Natural killer cell (primary cell): ENCODE measurements at regions not wholly inside any gene's neighbourhood (a gene's known extent, or its start where the extent isn't known, plus 50 kb on each side); places are given as distances from the start of the nearest gene placed in this dataset.
"Not testable (repeated sequence)": the region's sequence is repeated elsewhere in the genome, so short reads cannot be mapped to it uniquely, and the experiment has no call there.

Experiments
- ATAC-seq, 3 donors: fragments of 150-1000 bp in 2 of 3; fragments of 200-7000 bp in 1 of 3; cut with Tn5 transposase; 1 replicate in 1 of 3; 2 replicates in 2 of 3; pipeline ENCODE4 v1.10.0; 2021; ENCODE audit warnings: mild to moderate bottlenecking in 2 of 3, moderate library complexity in 2 of 3
- DNase-seq, 2 donors: peaks; one replicate each; pipeline versions ENCODE4 v3.0.0 to v3.0.0-alpha.2; 2013 to 2021; ENCODE audit warnings: mixed read lengths in 1 of 2
- H3K27ac ChIP-seq: one replicate; pipeline ENCODE4 v1.5.1; 2013; ENCODE audit warnings: mild to moderate bottlenecking, low read length
- H3K27me3 ChIP-seq: one replicate; pipeline ENCODE4 v1.6.1; 2013; ENCODE audit warnings: low read length; ENCODE audit not compliant: control insufficient read depth, insufficient read depth
- H3K36me3 ChIP-seq: one replicate; pipeline ENCODE4 v1.6.1; 2013; ENCODE audit warnings: low read length; ENCODE audit not compliant: control insufficient read depth, insufficient read depth
- H3K4me1 ChIP-seq: one replicate; pipeline ENCODE4 v1.6.1; 2013; ENCODE audit warnings: low read length; ENCODE audit not compliant: control insufficient read depth, insufficient read depth
- H3K4me3 ChIP-seq: one replicate; pipeline ENCODE4 v1.5.1; 2013; ENCODE audit warnings: low read length
- H3K9me3 ChIP-seq: one replicate; pipeline ENCODE4 v1.6.1; 2013; ENCODE audit warnings: low read length; ENCODE audit not compliant: control insufficient read depth, insufficient read depth
- H3K27ac Mint-ChIP-seq, 2 donors: one replicate each; pipeline ENCODE4 v1.8.0; 2022; ENCODE audit warnings: mild to moderate bottlenecking in 2 of 2, mixed read lengths in 2 of 2, moderate library complexity in 1 of 2
- H3K27me3 Mint-ChIP-seq, 2 donors: one replicate each; pipeline ENCODE4 v1.8.0; 2022; ENCODE audit warnings: low read depth in 2 of 2, mixed read lengths in 2 of 2
- H3K36me3 Mint-ChIP-seq: one replicate; pipeline ENCODE4 v1.8.0; 2022; ENCODE audit warnings: mixed read lengths
- H3K4me1 Mint-ChIP-seq, 2 donors: one replicate each; pipeline ENCODE4 v1.8.0; 2022; ENCODE audit warnings: mixed read lengths in 2 of 2
- H3K4me3 Mint-ChIP-seq: one replicate; pipeline ENCODE4 v1.8.0; 2022; ENCODE audit warnings: mild to moderate bottlenecking, moderate library complexity, mixed read lengths
- H3K9me3 Mint-ChIP-seq, 2 donors: one replicate each; pipeline ENCODE4 v1.8.0; 2022; ENCODE audit warnings: mixed read lengths in 2 of 2
- CTCF ChIP-seq: fragments of 200-600 bp; IDR thresholded peaks from one replicate; pipeline ENCODE4 v1.8.0; 2022; ENCODE audit warnings: antibody characterized with exemption
- WGBS: methylation state at CpG from one replicate; pipeline ENCODE4 v1.1.7; 2013; ENCODE audit warnings: missing lambda C conversion rate; ENCODE audit not compliant: insufficient coverage; 5-methylcytosine and 5-hydroxymethylcytosine counted together
- intact Hi-C: fragments of 100-400 bp; cut with micrococcal nuclease; formaldehyde crosslinking; loops from one replicate; pipeline ENCODE4 v1.14.2; 2022

DNA sequence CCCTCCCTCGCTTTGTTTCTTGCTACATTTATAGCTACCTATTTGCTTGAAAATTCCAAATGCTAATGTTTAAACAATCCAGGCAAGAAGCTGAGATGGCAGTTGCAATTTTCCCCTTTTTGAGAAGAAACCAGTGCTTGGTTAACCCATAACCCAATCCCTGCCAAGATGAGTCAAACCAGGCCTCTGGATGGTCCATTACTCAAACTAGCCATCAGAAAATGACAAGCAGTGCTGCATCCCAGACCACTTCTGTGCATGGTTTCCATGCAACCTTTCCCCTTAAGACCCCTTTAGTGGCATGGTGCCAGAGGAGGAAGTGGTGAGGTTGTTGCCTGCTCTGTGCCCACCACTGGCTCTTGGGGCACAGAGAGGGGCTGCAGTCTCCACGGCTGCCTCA is 131.2 kb upstream of the RMP24 start:
- Mint-ChIP-seq H3K9me3 (no peaks in the 10 kb centered on the region), H3K4me1 (no peaks in the 10 kb centered on the region), H3K27me3 (peaks cover 12 to 14% of the 10 kb centered on the region in 2 donors), H3K4me3 (no peak overlapping the region), H3K27ac (no peak overlapping the region), H3K36me3 (no peaks in the 10 kb centered on the region)
- no peak for DNase-seq
- no peaks in the 10 kb centered on the region for H3K4me1 ChIP-seq
- ATAC-seq = no peak
- intact Hi-C loops = no loop called here
- no peak overlapping the region for H3K4me3 ChIP-seq
- H3K9me3 ChIP-seq = no peaks in the 10 kb centered on the region
- 55% methylated on average over 2 of the region's 2 CpGs for WGBS
- no peaks in the 10 kb centered on the region for H3K27me3 ChIP-seq
- no peak overlapping the region for H3K27ac ChIP-seq
- no peaks in the 10 kb centered on the region for H3K36me3 ChIP-seq
- TF ChIP-seq CTCF = no peak

DNA sequence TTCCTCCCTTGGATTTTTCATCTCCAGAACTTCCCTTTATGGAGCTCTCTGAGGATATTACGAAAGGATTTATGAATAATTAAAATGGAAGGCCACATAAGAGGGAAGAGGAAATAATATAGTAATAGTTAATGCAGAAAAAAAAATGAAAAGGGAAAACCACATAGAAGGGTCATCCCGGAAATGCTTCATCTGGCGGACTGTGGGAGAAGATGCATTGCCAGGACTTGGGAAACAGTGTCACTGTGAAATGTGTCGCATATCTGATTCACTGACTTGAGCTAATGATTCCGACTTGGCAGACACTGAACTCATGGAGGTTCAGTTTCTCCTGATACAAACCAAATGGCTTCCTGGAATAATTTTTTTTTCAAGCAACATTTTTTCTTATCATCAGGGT is 129.9 kb upstream of the RMP24 start:
- Histone ChIP-seq H3K9me3 (no peaks in the 10 kb centered on the region), H3K4me1 (no peaks in the 10 kb centered on the region), H3K27me3 (no peaks in the 10 kb centered on the region), H3K4me3 (no peak overlapping the region), H3K36me3 (no peaks in the 10 kb centered on the region), H3K27ac (no peak overlapping the region)
- no peak overlapping the region for H3K27ac Mint-ChIP-seq
- no peaks in the 10 kb centered on the region for H3K36me3 Mint-ChIP-seq
- intact Hi-C loops = no loop called here
- TF ChIP-seq CTCF = no peak
- no peaks in the 10 kb centered on the region for H3K4me1 Mint-ChIP-seq
- DNase-seq = no peak
- 84% methylated on average over 5 of the region's 5 CpGs for WGBS
- ATAC-seq = no peak
- H3K9me3 Mint-ChIP-seq = no peaks in the 10 kb centered on the region
- peaks cover 12% of the 10 kb centered on the region in 2 donors for H3K27me3 Mint-ChIP-seq
- H3K4me3 Mint-ChIP-seq = no peak overlapping the region

DNA sequence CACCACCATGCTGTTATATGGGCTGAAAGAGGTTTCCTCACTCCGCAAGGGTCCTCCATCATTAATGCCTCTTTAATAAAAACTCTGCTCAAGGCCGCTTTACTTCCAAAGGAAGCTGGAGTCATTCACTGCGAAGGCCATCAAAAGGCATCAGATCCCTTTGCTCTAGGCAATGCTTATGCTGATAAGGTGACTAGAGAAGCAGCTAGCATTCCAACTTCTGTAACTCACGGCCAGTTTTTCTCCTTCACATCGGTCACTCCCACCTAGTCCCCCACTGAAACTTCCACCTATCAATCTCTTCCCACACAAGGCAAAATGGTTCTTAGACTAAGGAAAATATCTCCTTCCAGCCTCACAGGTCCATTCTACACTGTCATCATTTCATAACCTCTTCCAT is 124.2 kb upstream of the RMP24 start:
- DNase-seq, H3K36me3 ChIP-seq, H3K4me3 ChIP-seq, H3K27me3 ChIP-seq, intact Hi-C loops, H3K27ac ChIP-seq, H3K9me3 ChIP-seq, H3K27ac Mint-ChIP-seq, H3K9me3 Mint-ChIP-seq, ATAC-seq, H3K36me3 Mint-ChIP-seq, H3K4me1 ChIP-seq, H3K4me1 Mint-ChIP-seq, H3K4me3 Mint-ChIP-seq: not testable (repeated sequence)
- H3K27me3 Mint-ChIP-seq = peaks cover 6 to 15% of the 10 kb centered on the region in 2 donors
- 73% methylated on average over 5 of the region's 5 CpGs for WGBS

GRCh38 chr18:35849241-35849640 is 123.2 kb upstream of the RMP24 start:
- WGBS = 88% methylated on average over 2 of the region's 2 CpGs
- peaks cover 9 to 14% of the 10 kb centered on the region in 2 donors for H3K27me3 Mint-ChIP-seq
- H3K27ac ChIP-seq, H3K4me3 Mint-ChIP-seq, H3K27me3 ChIP-seq, ATAC-seq, H3K4me1 ChIP-seq, H3K27ac Mint-ChIP-seq, H3K36me3 ChIP-seq, H3K9me3 Mint-ChIP-seq, H3K9me3 ChIP-seq, DNase-seq, H3K4me3 ChIP-seq, H3K4me1 Mint-ChIP-seq, H3K36me3 Mint-ChIP-seq, intact Hi-C loops: not testable (repeated sequence)
